Endothelial cell of umbilical vein (primary cell): ENCODE measurements at regions not wholly inside any gene's neighbourhood (a gene's known extent, or its start where the extent isn't known, plus 50 kb on each side); places are given as distances from the start of the nearest gene placed in this dataset.

Experiments
- CTCF ChIP-seq, 2 donors: IDR thresholded peaks; 1 replicate in 1 of 2; 2 replicates in 1 of 2; pipeline ENCODE4 v1.5.1; 2011; ENCODE audit warnings: low read length in 2 of 2, mild to moderate bottlenecking in 2 of 2, moderate library complexity in 2 of 2, control low read depth in 1 of 2, inconsistent platforms in 1 of 2, low read depth in 1 of 2; ENCODE audit not compliant: insufficient read depth in 1 of 2; ENCODE audit errors: extremely low read depth in 1 of 2
- EZH2 ChIP-seq: IDR thresholded peaks from 2 replicates; pipeline ENCODE4 v1.6.1; 2012; ENCODE audit warnings: borderline replicate concordance, low read depth, mild to moderate bottlenecking, moderate library complexity, low read length, inconsistent platforms; ENCODE audit not compliant: severe bottlenecking

GRCh38 chr12:76259106-76259505 is 89.1 kb downstream of the BBS10 start:
- TF ChIP-seq CTCF (IDR thresholded peaks at IDR 0.05; ENCODE audit: extremely low read depth in 1 of 2, insufficient read depth in 1 of 2, low read depth in 1 of 2, low read length in 2 of 2) = no peak
- no peak for TF ChIP-seq EZH2
